GM10266 (cell line): ENCODE measurements at regions not wholly inside any gene's neighbourhood (a gene's known extent, or its start where the extent isn't known, plus 50 kb on each side); places are given as distances from the start of the nearest gene placed in this dataset.

Experiments
- DNase-seq: peaks from one replicate; pipeline ENCODE4 v3.0.0; 2012; ENCODE audit errors: extremely low spot score
- TF ChIP-seq, protein P1 (sequence below): IDR thresholded peaks from 2 replicates; pipeline ENCODE4 v1.5.1; 2012; ENCODE audit warnings: mild to moderate bottlenecking, low read depth; ENCODE audit not compliant: control insufficient read depth, insufficient read depth; ENCODE audit errors: missing control alignments

GRCh38 chr18:56508370-56509036, 129.9 kb downstream of the TXNL1 start:
- DNase-seq = no peak
- TF ChIP-seq, protein P1, sequence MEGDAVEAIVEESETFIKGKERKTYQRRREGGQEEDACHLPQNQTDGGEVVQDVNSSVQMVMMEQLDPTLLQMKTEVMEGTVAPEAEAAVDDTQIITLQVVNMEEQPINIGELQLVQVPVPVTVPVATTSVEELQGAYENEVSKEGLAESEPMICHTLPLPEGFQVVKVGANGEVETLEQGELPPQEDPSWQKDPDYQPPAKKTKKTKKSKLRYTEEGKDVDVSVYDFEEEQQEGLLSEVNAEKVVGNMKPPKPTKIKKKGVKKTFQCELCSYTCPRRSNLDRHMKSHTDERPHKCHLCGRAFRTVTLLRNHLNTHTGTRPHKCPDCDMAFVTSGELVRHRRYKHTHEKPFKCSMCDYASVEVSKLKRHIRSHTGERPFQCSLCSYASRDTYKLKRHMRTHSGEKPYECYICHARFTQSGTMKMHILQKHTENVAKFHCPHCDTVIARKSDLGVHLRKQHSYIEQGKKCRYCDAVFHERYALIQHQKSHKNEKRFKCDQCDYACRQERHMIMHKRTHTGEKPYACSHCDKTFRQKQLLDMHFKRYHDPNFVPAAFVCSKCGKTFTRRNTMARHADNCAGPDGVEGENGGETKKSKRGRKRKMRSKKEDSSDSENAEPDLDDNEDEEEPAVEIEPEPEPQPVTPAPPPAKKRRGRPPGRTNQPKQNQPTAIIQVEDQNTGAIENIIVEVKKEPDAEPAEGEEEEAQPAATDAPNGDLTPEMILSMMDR = no peak

- no peak for DNase-seq
- TF ChIP-seq, protein P1 = no peak
Measured at GRCh38 chr18:56505971-56506370, 132.4 kb downstream of the TXNL1 start.

DNA sequence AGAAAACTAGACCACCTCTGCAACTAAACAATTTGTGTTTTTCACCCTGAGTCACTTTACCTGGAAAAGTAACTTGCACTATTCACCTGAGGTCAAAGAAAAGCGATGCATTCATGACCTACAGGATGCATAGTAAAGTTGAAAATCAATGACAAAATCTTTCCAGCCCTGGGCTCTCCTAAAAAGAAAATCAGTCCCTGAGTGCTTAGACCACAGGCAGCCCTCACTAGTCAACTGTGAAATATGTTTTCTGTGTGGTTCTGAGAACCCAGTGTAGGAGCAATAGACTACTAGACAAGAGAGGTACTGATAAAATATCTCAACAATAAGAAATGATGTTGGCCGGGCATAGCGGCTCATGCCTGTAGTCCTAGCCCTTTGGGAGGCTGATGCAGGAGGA, 133.1 kb downstream of the TXNL1 start:
- TF ChIP-seq, protein P1 = no peak
- no peak for DNase-seq

DNA sequence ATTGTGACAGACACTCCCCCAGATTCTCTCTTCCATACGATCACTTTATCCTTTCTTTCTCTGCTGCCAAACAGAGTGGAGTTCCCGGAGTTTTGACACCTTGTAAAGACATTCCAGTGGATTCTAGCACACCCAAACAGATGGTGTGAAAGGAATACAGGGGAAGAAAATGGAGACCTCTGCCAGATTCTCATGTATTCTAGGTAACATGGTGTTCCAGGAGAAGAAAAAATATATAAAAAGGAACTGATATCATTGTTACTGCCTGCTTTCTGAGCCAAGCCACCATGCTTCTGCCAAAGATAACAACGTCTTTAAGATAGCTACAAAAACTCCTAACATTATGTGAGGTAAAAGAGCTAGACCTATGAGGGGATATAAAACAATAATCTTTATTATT, 136.5 kb downstream of the TXNL1 start:
- DNase-seq = no peak

DNA sequence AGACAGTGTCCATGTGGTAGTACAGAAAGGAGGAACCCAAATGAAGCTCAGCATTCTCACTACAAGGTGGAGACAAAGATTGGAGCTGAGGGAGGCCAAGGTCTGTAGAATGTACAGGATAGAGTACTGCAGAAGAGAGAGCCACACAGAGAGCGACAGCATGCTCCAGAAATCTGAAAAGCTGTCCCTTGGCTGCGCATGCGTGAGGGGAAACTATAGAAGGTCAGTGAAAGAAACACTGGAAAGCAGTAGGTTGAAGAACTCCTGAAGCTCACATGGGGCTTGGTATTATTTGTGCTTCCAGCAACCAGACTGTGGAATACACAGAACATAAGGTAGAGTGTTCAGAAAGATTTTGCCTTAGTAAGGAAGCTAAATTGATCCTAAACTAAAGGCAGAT, 142.5 kb downstream of the TXNL1 start:
- TF ChIP-seq, protein P1 = no peak
- no peak for DNase-seq

More for the DNA sequence above, 136.5 kb downstream of the TXNL1 start:
- TF ChIP-seq, protein P1 = no peak

- TF ChIP-seq, protein P1 = no peak
- no peak for DNase-seq
Measured at GRCh38 chr18:56493531-56493930, 144.9 kb downstream of the TXNL1 start.

DNA sequence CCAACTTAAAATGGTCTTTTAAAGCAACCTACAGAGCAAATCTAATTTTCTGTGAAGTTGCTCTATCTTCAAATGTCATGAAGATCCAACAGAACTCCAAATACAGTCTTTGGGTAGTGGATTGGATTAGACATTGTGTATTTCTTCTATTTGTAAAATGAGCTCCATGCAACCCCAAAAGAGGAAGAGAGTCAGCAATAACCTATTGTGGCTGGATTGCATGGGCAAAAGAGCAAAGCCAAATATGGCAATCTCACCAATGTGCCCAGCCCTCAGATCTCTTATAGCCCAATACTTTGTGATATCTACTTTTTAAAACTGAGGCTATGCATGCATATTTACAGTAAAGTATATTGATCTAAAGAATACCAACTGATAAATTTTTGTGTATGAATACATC, 146.3 kb downstream of the TXNL1 start:
- TF ChIP-seq, protein P1 = no peak
- no peak for DNase-seq
